NCI-H2196 treated with DMSO at 0.1 percent for 48 hours (cell line): ENCODE measurements at regions not wholly inside any gene's neighbourhood (a gene's known extent, or its start where the extent isn't known, plus 50 kb on each side); places are given as distances from the start of the nearest gene placed in this dataset.
A peak's percentile ranks its signal among the peaks of the same experiment; 100 is the strongest.
"Not testable (repeated sequence)": the region's sequence is repeated elsewhere in the genome, so short reads cannot be mapped to it uniquely, and the experiment has no call there.

ENCODE experiments used
- DNase-seq: peaks from one replicate; lab custom pipeline; 2025; ENCODE audit not compliant: unreplicated experiment; lab: John Stamatoyannopoulos, UW

DNA sequence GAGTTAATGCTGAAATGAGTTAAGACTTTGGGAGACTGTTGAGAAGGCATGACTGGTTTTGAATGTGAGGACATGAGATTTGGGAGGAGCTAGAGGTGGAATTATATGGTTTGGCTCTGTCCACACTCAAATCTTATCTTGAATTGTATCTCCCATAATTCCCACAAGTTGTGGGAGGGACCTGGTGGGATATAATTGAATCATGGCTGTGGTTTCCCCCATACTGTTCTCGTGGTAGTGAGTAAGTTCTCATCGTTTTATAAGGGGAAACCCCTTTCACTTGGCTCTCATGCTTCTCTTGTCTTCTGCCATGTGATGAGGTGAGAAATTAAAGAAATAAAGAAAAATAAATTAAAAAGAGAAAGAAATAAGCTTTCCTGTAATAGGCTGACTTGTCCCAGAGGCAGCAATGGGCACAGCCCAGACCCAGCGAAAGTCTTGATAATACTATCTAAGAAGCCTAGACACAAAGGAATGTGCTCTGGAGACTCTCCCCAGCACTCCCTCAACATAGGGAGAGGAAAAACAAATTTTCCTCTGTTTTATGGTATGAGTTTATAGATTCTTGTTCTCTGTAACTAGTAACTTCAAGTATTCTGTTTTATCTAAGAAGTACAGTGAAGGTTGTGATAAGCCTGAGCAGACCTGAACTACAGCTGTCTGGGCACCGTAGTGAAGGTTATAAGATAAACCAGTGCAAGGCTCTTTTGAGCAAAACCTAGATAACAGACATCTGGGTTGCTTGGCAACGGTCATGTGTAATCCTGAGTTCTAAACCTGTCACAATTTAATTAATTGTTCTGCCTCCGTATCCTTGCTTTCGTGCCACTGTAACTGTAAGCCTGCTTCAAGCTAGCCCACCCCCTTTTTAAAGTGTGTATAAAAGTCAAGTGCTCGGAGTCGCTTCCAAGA, 88.9 kb upstream of the ECI2 start:
- no peak for DNase-seq

DNA sequence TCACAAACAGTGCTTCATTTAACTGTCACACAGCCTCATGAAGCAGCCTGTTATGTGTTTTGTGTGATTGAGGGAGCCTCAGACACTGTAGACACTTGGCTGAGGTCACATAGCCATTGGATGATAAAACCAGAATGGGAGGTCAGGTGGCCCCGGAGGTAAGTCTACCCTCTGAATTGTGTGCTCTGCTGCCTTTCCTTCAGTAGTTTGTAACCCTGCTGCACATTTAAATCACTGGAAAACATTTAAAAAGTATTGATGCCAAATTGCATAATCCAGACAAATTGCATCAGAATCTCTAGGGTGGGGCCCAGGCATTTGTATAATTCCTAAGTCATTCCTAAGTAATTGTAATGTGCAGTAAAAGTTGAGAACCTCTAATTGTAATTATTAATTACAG, 85.2 kb upstream of the ECI2 start:
- no peak for DNase-seq

DNA sequence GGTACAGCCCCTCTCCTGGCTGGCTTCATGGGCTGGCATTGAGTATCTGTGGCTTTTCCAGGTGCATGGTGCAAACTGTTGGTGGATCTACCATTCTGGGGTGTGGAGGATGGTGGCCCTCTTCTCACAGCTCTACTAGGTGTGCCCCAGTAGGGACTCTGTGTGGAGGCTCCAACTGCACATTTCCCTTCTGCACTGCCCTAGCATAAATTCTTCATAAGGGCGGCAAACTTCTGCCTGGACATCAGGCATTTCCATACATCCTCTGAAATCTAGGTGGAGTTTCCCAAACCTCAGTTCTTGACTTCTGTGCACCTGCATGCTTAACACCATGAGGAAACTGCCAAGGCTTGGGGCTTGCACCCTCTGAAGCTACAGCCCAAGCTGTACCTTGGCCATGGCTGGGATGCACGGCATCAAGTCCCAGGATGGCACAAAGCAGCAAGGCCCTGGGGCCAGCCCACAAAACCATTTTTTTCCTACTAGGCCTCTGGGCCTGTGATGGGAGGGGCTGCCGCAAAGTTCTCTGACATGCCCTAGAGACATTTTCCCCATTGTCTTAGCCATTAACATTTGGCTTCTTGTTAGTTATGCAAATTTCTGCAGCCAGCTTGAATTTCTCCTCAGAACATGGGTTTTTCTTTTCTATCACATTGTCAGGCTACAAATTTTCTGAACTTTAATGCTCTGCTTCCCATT, 83.4 kb upstream of the ECI2 start:
- DNase-seq = not testable (repeated sequence)

DNA sequence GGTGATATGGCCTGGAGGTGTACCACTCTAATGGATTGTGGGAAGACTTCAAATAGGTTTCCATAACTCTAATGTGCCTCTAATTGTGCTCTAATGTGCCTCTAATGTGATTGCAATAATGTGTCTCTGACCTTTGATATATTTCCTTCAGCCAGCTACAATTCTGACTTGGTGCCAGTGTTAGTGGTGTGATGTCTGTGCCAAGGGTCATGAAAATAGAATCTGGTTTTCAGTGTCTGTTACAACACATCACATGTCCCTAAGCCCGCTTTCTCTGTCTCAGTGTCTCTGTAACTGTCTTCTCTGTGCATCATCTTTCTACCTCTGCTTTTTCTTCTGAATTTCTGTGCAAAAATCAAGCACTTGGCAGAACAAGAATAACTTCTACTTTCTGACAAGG, 77.2 kb upstream of the ECI2 start:
- no peak for DNase-seq

DNA sequence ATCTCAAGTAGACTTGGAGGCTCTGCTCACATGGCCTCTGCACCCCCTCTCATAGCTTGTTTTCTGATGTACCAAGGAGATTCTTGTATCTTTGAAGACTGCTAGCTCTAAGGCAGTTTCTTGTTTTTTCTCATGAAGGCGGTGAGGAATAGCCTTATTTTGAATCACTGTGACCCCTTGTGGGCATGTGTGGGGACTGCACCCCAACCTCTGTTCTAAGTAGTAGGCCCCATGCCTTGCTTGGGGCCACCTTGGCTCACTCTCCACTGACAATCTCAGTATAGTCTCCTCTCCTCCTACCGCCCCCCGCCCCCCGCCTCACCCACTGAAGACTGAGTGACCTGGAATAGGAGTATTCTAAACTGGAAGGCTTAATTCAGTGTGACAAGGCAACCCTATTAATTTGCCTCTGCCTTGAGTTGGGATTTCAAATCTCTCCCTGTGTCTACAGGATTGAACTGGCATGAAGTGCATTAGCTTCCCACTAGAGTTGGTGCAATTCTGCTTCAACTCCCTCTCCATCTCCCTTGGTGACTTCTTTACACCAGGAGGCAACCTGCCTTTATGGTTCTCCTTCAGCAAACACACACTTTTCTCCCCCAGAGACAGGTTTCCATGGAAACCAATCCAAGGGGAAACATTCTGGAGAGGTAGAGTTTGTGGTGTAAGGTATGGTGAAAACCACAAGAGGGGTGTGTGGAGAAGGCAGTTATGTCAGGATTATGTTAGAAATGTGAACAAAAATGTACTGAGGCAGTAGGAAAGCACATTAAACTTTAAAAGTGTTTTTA, 75.4 kb upstream of the ECI2 start:
- DNase-seq = peak; percentile 1

GRCh38 chr6:4209196-4209595, 73.8 kb upstream of the ECI2 start:
- DNase-seq = no peak

- no peak for DNase-seq
Observed at GRCh38 chr6:4208158-4208557, 72.8 kb upstream of the ECI2 start.

GRCh38 chr6:4203642-4204417, 68.5 kb upstream of the ECI2 start:
- DNase-seq = not testable (repeated sequence)

DNA sequence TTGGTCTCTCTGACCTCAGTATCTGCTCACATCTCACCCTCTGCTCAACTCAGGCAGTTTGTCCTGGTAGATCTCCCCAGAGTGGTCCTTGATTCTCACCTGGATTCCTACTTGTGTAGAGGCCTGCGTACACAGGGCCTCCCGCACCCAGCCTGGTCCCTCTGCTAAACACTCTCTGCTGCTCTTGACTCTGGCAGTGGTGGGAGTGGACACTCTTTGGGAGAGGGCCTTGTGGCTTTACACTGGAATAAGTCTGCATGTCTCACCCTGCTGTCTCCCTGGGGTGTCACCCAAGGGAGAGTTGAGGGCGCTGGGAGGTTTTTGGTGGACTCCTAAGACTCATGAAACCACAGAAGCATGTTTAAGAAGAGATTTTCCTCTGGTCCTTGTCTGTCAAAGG, 57.3 kb upstream of the ECI2 start:
- no peak for DNase-seq

DNA sequence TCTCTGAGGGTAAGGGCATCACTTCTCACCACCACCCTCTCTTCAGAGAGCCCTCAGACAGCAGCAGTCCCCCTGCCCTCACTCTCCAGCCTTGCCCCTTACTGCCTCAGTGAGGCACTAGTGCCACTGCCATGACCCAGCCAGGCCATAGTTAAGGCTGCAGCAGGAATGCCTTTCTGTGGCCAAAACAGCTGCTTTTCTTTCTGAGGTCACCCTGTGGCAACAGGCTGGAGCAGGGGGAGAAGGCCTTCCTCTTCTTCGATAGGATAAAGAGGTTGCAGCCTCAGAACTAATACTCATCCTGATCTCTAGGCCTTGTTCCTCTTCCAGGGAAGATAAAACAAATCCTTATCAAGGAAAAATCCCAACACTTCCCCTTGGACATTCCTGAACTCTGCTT, 56.8 kb upstream of the ECI2 start:
- no peak for DNase-seq

DNA sequence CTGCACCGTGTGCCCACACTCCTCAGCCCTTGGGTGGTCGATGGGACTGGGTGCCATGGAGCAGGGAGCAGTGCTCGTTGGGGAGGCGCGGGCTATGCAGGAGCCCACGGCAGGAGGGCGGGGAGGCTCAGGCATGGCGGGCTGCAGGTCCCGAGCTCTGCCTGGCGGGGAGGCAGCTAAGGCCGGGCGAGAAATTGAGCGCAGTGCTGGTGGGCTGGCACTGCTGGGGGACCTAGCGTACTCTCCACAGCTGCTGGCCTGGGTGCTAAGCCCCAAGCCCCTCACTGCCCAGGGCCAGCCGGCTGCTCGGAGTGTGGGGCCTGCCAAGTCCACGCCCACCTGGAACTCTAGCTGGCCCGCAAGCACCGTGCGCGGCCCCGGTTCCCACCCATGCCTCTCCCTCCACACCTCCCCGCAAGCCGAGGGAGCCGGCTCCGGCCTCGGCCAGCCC, 55.9 kb upstream of the ECI2 start:
- no peak for DNase-seq

DNA sequence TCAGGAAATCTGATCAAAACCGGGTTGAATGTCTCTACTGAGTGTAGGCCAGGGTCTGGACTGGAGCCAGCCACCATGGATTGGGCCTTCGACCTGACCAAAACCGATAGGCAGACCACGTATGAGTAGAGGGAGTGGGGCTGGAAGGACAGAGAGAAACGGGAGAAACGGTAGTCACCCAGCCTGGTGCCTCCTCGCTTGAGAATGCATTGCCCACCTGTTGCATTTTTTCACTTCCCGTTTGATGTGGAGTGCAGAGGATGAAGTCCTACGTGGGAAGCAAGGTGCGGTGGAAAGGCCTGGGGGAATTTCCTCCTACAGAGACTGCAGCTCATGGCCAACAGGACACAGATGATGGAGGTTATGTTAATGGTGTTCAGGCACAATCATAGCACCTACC, 53.9 kb upstream of the ECI2 start:
- no peak for DNase-seq

DNA sequence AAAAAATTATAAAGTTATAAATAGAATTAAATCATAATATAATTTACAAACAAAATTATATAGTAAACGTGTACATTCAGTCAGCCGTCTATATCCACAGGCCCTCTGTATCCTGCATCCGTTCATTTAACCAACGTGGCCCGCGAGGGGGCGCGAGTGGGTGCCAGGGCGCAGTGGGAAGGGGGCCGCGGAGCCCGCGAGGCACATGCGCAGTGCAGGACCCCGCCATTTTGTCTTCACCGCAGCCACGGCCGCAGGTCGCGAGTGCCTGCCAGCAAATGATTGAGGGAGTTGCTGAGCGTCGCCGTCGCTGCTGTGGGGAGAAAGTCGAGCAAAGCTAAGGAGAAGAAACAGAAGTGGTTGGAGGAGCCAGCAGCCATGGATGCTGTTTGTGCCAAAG, 53.4 kb upstream of the ECI2 start:
- no peak for DNase-seq

- DNase-seq = no peak
Observed at GRCh38 chr6:4187480-4187879, 52.1 kb upstream of the ECI2 start.

GRCh38 chr6:4186385-4186784, 51.0 kb upstream of the ECI2 start:
- DNase-seq = no peak

DNA sequence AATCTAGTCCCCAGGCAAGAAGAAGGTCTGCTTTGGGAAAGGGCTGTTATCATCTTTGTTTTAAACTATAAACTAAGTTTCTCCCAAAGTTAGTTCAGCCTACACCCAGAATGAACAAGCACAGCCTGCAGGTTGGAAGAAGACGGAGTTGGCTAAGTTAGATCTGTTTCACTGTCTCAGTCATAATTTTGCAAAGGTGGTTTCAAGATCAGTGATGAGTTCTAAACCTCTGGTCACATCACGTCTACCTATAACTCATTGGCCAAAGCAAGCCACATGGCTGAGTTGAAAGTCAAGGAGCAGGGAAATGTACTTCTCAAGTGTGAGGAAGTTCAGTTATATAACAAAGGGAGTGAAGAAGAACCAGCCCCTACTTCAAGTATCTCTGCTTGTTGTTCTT, 50.5 kb upstream of the ECI2 start:
- DNase-seq = no peak

DNA sequence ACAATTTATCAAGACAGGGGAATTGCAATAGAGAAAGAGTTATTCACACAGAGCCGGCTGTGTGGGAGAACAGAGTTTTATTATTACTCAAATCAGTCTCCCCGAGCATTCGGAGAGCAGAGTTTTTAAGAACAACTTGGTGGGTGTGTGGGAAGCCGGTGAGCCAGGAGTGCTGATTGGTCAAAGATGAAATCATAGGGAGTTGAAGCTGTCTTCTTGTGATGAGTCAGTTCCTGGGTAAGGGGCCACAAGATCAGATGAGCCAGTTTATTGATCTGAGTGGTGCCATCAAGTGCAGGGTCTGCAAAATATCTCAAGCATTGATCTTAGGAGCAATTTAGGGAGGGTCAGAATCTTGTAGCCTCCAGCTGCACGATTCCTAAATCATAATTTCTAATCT, 50.0 kb upstream of the ECI2 start:
- no peak for DNase-seq
